Activated naive CD4-positive, alpha-beta T cell treated with anti-CD3 and anti-CD28 coated beads, Interleukin-2, amount 50 U/mL, for 24 hours (primary cell): ENCODE measurements at regions not wholly inside any gene's neighbourhood (a gene's known extent, or its start where the extent isn't known, plus 50 kb on each side); places are given as distances from the start of the nearest gene placed in this dataset.
A peak's percentile ranks its signal among the peaks of the same experiment; 100 is the strongest.

ENCODE experiments used
- H3K27ac Mint-ChIP-seq: one replicate; pipeline ENCODE4 v1.8.0; 2021; ENCODE audit warnings: mild to moderate bottlenecking, mixed read lengths
- H3K27me3 Mint-ChIP-seq: one replicate; pipeline ENCODE4 v1.8.0; 2021; ENCODE audit warnings: mixed read lengths
- H3K36me3 Mint-ChIP-seq: one replicate; pipeline ENCODE4 v1.8.0; 2021; ENCODE audit warnings: mixed read lengths
- H3K4me1 Mint-ChIP-seq: one replicate; pipeline ENCODE4 v1.8.0; 2021; ENCODE audit warnings: mixed read lengths
- H3K4me3 Mint-ChIP-seq: one replicate; pipeline ENCODE4 v1.8.0; 2021; ENCODE audit warnings: mild to moderate bottlenecking, mixed read lengths
- H3K9me3 Mint-ChIP-seq: one replicate; pipeline ENCODE4 v1.8.0; 2021; ENCODE audit warnings: mixed read lengths

DNA sequence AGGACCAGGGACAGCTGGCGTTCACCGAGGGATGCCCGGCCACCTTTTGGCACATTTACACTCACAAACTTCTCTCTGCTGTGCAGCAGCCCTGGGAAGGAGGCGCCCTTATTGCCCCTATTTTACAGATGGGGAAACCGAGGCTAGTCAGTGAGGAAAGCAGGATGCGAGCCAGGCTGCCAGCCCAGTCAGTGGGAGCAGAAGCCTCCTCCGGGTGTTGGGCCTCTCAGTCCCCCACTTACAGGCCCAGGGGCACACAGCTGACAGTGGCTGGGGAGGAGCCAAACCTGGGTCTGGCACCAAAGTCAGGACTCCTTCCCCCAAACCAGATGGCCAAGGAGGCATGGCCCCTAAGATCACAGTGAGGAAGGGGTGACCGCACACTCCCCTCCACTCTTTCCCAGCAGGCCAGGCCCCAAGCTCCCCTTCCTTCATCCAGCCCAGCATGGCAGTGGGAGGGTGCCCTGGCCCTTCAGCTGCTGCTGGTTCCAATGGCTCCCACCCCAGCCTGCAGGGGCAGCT, 121.4 kb upstream of the ANO1 start:
- no peak overlapping the region for H3K27ac Mint-ChIP-seq
- H3K4me3 Mint-ChIP-seq = no peak overlapping the region
- H3K9me3 Mint-ChIP-seq = no peaks in the 10 kb centered on the region
- H3K36me3 Mint-ChIP-seq = no peaks in the 10 kb centered on the region
- H3K27me3 Mint-ChIP-seq = peaks cover 4% of the 10 kb centered on the region
- no peaks in the 10 kb centered on the region for H3K4me1 Mint-ChIP-seq

DNA sequence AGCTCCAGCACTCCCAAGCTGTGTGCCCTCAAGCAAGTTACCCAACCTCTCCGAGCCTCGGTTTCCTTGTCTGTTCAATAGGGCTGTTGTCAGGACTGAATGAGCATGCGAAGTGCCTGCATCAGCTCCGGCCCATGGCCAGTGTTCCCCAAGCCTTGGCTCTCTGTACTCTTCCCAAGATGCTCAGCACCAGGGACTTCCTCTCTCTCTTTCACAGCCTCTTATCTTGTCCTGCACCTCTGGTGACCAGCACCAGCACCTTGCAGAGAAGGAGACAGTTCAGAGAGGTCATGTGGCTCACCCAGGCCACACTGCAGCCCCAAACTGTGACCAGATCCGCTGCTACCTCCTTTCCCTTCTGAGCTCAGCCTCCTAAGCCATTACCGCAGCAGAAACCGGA, 120.3 kb upstream of the ANO1 start:
- Mint-ChIP-seq H3K4me1 (no peaks in the 10 kb centered on the region), H3K36me3 (no peaks in the 10 kb centered on the region), H3K9me3 (no peaks in the 10 kb centered on the region), H3K27ac (no peak overlapping the region), H3K27me3 (peaks cover 4% of the 10 kb centered on the region), H3K4me3 (no peak overlapping the region)

DNA sequence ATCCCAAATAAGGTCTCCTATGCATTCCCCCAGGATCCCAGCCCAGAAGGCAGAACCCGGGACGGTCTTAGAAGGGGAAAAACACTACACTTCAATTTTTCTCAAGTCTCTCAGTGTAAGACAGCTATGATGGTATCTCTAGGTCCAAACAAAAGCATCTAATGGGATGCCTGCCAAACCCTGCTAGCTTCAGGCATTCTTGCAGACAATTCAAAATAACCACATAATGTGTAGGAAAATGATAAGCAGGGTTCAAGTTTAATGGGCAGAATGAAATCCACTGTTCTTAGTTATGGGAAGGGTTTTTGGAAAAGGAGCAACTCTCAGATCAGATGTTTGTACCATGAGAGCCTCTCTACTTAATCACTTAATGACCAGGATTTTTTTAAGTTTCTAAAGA, 119.8 kb upstream of the ANO1 start:
- Mint-ChIP-seq H3K4me1 (no peaks in the 10 kb centered on the region), H3K9me3 (no peaks in the 10 kb centered on the region), H3K27ac (no peak overlapping the region), H3K36me3 (no peaks in the 10 kb centered on the region), H3K4me3 (no peak overlapping the region), H3K27me3 (peaks cover 3% of the 10 kb centered on the region)

DNA sequence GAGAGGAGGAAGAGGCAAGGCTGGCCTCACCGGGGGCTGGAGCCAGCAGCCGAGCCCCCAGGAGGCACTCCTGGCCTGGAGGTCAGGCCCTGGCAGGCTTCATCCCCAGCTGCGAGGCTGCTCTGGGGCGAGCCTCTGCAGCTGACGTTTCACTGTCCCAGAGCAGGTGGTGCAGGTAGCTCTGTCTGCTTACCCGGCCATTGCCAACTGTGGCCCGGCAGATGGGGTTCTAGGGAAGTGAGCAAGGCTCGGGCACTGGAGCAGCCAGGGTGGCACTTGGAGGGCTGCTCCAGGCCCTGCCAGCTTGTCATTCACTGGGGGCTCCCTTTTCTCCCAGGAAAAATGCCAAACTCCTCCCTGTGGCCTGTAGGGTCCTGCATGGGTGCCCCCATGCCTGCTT, 118.7 kb upstream of the ANO1 start:
- Mint-ChIP-seq H3K36me3 (no peaks in the 10 kb centered on the region), H3K4me1 (no peaks in the 10 kb centered on the region), H3K27me3 (peaks cover 3% of the 10 kb centered on the region), H3K9me3 (no peaks in the 10 kb centered on the region), H3K27ac (no peak overlapping the region), H3K4me3 (no peak overlapping the region)

DNA sequence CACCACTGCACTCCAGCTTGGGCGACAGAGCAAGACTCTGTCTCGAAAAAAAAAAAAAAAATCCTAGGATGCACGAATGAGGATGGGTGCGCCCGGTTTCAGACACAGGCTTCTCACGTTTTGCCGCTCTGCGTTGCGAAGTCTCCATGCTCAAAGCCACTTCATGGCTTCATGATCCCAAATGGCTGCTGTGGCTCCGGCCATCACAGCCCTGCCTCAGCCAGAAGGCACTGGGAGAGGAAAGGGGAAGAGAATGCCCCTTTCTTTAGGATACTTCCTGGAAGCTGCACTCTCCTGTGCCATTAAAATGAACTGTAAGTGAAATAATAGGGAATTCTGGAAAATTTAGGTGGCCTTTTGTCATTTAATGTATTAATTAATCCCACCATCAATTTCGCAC, 116.4 kb upstream of the ANO1 start:
- Mint-ChIP-seq H3K27ac (no peak overlapping the region), H3K9me3 (no peaks in the 10 kb centered on the region), H3K4me1 (no peaks in the 10 kb centered on the region), H3K36me3 (no peaks in the 10 kb centered on the region), H3K27me3 (peaks cover 2% of the 10 kb centered on the region), H3K4me3 (no peak overlapping the region)

DNA sequence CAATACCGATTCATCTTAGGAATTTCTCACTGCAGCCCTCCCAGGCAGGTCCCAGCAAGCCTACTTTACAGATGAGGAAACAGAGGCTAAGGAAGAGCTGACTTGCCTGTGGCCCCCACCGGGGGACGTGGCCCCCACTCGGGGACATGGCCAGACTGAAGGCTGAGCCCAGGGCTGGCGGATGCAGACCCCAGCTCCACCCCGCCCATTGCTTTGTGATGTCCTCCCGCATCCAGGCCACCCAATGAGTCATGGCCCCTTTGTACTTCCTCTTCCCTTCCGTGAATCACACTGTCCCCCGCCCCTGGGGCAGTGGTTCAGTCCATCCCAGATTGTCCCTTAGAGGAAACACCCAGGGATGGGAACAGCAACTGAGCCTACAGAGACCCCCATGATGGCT, 116.0 kb upstream of the ANO1 start:
- H3K4me3 Mint-ChIP-seq = no peak overlapping the region
- H3K4me1 Mint-ChIP-seq = no peaks in the 10 kb centered on the region
- H3K27me3 Mint-ChIP-seq = peaks cover 2% of the 10 kb centered on the region
- H3K36me3 Mint-ChIP-seq = no peaks in the 10 kb centered on the region
- no peak overlapping the region for H3K27ac Mint-ChIP-seq
- H3K9me3 Mint-ChIP-seq = no peaks in the 10 kb centered on the region

DNA sequence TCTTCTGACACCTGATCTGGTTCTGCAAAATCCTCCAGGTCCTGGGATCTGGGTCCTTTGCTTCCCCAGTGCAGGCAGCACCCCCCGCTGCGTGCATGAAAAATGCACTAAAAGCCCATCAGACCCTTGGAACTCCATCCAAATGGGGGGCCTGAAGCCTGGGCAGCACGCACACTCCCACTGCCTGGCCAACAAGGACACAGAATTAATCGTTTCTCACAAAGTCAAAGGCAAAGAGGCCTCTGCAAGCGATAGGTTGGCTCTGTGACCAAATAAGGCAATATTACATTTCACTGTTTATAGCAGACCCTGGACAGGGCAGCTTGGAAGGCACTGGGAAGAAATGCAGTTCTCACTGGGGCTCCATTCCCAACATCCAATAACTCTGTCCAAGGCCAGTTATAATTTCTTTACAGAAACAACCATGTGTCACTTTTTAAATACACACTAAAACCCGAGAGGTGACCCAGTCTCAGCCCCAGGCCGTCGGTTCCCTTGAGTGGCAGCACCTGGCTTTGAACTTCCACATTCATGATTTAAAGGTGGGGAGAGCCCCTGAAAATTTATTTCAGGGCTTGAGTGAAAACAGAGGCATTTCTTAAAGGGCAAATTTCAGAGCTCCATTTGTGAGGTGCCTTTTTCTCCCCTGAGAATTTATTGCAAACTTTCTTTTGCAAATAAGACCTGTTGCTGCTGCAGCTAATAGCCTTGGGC, 114.4 kb upstream of the ANO1 start:
- Mint-ChIP-seq H3K36me3 (no peaks in the 10 kb centered on the region), H3K9me3 (no peaks in the 10 kb centered on the region), H3K4me3 (no peak overlapping the region), H3K27me3 (peaks cover 3% of the 10 kb centered on the region), H3K27ac (no peak overlapping the region), H3K4me1 (no peaks in the 10 kb centered on the region)

DNA sequence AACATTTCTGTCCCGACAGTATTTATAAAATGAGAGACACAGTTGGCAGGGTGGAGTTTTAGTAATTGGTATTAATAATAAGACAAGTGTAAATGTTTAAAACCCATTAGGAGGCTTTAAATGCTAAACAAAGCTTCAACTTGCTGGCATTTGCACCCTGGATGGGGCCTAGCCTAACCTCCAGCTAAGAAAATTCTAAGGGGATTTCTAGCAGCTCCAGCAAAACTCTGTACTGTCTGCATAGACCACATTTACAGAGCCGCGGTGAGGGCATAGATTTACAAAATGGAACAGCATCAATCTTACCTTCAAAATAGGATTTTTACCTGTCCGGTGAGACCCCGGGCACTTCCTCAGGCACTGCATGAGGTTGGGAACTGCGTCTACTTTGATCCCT, 113.9 kb upstream of the ANO1 start:
- no peaks in the 10 kb centered on the region for H3K4me1 Mint-ChIP-seq
- peaks cover 3% of the 10 kb centered on the region for H3K27me3 Mint-ChIP-seq
- H3K27ac Mint-ChIP-seq = no peak overlapping the region
- no peak overlapping the region for H3K4me3 Mint-ChIP-seq
- no peaks in the 10 kb centered on the region for H3K9me3 Mint-ChIP-seq
- no peaks in the 10 kb centered on the region for H3K36me3 Mint-ChIP-seq

DNA sequence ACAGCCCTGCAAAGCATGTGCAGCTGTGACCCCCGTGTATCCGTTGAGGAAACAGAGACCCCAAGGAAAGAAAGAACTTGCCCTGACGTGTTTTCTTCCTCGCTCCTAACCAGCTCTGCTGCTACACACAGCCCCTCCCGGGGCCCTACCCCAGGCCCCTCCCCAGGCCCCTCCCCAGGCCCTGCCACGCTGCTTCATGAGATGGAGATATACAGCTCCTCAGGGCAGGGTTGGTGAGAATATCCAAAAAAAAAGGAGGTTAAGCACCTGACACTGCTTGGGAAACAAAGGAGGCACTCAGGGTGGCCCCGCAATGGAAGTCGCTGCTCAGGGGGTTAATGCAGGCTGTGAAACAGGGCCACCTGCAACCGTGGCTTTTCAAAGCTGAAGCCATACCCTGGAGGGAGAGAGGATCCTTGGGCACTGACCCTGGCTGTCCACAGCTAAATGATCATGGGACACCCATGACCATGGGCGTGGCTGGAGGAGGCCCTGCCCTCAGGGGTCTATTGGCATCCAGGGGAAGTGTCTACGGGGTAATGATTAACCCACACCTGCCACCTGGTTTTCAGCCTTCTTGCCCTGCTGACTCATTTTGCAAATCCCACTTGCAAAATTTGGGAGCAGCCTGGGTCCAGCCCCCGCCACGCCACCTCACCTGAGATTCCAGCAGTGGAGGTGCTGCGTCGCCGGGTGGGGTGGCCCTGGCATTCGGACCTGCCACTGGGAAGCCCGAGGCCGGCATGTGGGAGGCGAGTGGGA, 112.1 kb upstream of the ANO1 start:
- Mint-ChIP-seq H3K27me3 (peaks cover 10% of the 10 kb centered on the region), H3K4me3 (no peak overlapping the region), H3K9me3 (no peaks in the 10 kb centered on the region), H3K36me3 (no peaks in the 10 kb centered on the region), H3K4me1 (peaks cover 5% of the 10 kb centered on the region), H3K27ac (no peak overlapping the region)

DNA sequence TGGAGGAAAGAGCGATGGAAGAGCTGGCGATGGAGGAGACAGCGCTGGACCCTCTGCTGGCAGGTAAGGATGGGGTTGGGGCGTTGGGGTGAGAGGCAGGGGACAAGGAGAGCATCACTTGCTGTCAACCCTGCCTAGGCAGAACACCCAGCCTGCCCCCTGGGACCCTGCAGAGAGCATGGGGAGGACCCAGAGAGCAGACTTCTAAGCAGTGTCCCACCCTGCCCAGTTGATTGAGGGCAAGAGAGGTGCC, 111.6 kb upstream of the ANO1 start:
- H3K4me1 Mint-ChIP-seq = peaks cover 5% of the 10 kb centered on the region
- H3K9me3 Mint-ChIP-seq = no peaks in the 10 kb centered on the region
- no peaks in the 10 kb centered on the region for H3K36me3 Mint-ChIP-seq
- H3K4me3 Mint-ChIP-seq = no peak overlapping the region
- peaks cover 10% of the 10 kb centered on the region for H3K27me3 Mint-ChIP-seq
- no peak overlapping the region for H3K27ac Mint-ChIP-seq

DNA sequence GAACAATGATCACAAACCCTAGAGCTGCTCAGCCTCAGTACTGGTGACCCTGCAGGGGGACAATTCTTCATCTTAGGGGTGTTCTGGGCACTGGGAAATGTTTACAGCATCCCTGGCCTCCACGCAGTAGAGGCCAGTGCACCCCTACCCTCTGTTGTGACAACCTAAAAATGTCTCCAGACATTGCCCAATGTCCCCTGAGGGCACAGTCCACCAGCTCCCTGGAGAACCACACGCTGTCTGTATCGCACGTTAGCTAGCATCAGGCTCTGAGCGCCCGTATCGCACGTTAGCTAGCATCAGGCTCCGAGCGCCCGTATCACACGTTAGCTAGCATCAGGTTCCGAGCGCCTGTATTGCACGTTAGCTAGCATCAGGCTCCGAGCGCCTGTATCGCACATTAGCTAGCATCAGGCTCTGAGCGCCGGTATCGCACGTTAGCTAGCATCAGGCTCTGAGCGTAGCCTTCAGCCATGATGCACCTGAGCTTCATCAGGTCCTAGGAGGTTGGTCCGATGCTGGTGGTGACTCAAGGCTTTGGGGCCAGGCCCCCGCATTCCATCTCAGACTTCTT, 111.1 kb upstream of the ANO1 start:
- Mint-ChIP-seq H3K36me3 (no peaks in the 10 kb centered on the region), H3K9me3 (no peaks in the 10 kb centered on the region), H3K4me1 (peaks cover 5% of the 10 kb centered on the region), H3K4me3 (no peak overlapping the region), H3K27me3 (peaks cover 10% of the 10 kb centered on the region), H3K27ac (no peak overlapping the region)

DNA sequence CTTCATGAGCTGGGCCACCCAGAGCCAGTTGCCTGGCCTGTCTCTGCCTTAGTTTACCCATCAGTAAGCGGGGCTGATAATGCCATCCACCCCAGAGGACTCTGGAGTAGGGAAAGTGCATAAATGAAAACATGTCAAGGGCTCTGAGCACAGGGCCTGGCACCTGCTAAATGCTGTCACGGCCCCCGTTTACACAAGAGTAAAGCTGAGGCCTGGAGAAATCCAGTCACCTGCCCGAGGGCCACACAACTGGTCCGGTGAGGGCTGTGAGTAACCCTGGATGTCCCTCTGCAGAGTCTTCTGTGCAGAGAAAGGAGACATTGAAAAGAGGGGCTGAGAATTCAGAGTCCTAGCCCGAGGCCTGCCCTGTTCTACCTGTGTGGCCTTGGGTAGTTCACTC, 110.6 kb upstream of the ANO1 start:
- peaks cover 10% of the 10 kb centered on the region for H3K27me3 Mint-ChIP-seq
- H3K9me3 Mint-ChIP-seq = no peaks in the 10 kb centered on the region
- H3K36me3 Mint-ChIP-seq = no peaks in the 10 kb centered on the region
- H3K4me1 Mint-ChIP-seq = peaks cover 8% of the 10 kb centered on the region
- H3K4me3 Mint-ChIP-seq = no peak overlapping the region
- no peak overlapping the region for H3K27ac Mint-ChIP-seq

DNA sequence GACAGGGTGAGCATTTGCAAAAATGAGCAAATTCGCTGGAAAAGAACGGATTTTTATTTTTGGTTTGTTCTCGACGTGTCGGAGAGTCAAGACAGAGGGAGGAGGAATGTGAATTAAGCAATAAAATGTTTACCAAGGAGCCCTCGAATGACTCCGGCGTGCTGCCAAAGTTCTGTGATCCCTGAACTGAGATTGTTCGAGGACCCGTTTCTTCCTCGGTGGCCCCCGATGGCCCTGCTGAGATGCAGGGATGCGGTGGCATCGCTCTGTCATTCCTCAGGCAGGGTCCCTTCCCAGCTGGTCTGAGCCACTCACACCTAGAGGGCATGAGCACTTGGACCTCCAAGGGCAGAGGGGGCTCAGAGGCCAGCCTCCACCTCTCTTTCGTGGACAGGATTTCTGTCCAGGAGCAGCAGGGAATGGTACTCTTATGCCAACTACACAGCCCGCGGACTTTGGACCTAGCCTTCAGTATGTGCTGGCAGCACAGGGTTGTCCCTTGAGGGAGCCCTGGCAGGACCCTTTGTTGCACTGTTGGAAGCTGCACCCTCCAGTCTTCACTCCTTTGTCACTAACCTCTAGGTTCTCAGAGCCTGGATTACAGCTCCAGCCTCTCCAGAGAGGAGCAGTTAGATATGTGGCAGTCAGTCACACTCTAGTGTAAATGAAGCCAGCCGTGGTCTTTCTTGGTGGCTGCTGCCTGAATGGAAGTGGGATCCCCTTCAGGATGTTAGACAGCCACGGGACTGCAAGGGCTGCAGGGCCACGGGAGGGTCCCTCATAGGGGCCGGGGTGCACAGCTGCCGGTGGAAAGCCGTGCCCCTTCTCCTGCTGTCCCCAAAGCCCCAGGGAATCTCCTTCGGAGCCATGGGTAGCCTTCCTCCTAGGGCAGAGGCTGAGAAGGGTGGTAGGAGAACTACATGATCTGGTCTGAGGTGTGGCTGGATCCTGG, 109.4 kb upstream of the ANO1 start:
- H3K27ac Mint-ChIP-seq = peak overlapping the region; percentile 41
- peaks cover 9% of the 10 kb centered on the region for H3K4me1 Mint-ChIP-seq
- H3K4me3 Mint-ChIP-seq = no peak overlapping the region
- peaks cover 10% of the 10 kb centered on the region for H3K27me3 Mint-ChIP-seq
- H3K36me3 Mint-ChIP-seq = no peaks in the 10 kb centered on the region
- no peaks in the 10 kb centered on the region for H3K9me3 Mint-ChIP-seq

DNA sequence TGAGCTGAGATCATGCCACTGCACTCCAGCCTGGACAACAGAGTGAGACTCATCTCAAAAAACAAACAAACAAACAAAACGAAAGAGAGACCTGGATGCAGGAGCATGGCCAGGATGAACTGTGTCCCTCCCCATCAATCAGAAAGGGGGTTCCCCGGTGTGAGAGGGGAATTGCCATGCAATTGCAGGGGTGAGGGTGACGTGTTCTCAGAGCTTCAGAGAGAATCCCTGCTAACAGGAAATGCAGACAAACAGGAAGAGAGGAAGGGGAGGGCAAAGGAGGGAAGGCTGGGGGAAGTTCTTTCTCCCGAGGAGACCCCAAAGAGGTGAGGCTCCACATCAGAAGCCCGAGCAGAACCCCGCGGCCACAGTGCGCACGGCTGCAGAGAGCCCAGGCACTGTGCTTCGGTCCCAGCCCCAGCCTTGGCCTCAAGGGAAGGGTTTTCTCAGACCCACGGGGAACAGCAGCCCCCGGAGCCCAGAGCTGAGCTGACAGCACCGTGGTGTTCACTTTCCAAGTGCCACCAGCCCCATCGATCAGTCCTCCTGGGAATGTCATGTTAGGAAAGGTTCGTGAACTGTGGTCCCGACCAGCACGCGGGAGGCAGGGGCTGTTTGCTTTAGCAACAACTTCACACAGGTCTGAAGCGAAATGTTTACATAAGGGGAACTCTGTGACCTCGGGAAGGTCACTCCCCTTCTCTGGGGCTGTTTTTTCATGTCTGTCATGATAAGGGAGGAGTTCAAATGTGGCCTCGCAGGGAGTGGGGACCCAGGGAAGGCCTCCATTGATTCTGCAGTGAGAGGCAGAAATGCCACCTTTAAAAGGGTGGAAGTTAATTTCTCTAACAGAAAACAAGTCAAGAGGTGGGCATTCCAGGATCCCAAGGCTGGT, 108.0 kb upstream of the ANO1 start:
- H3K27me3 Mint-ChIP-seq = peaks cover 10% of the 10 kb centered on the region
- H3K4me1 Mint-ChIP-seq = peaks cover 9% of the 10 kb centered on the region
- H3K9me3 Mint-ChIP-seq = no peaks in the 10 kb centered on the region
- no peaks in the 10 kb centered on the region for H3K36me3 Mint-ChIP-seq
- H3K27ac Mint-ChIP-seq = peak overlapping the region; percentile 24
- no peak overlapping the region for H3K4me3 Mint-ChIP-seq
